GM12878 (cell line): ENCODE measurements at regions not wholly inside any gene's neighbourhood (a gene's known extent, or its start where the extent isn't known, plus 50 kb on each side); places are given as distances from the start of the nearest gene placed in this dataset.

ENCODE experiments used
- ATAC-seq: fragments of 200-7000 bp; cut with Tn5 transposase; 3 replicates; pipeline ENCODE4 v1.9.1; 2020; ENCODE audit warnings: mild to moderate bottlenecking, moderate library complexity
- BruUV-seq: library from RNA; stranded (reverse); fragments of 400-500 nt; replicated peaks from 2 replicates; lab custom pipeline; 2021; lab: Mats Ljungman, UMichigan
- CTCF ChIA-PET: fragments of 300-600 bp; sonication (Branson Sonifier 250); formaldehyde crosslinking; extraction: SDS; loops from one replicate; lab custom pipeline; 2021; ENCODE audit warnings: inconsistent platforms; lab: Yijun Ruan, JAX
- POLR2A ChIA-PET: fragments of 350-600 bp; formaldehyde crosslinking; extraction: SDS; loops from one replicate; lab custom pipeline; 2021; ENCODE audit warnings: inconsistent platforms; lab: Charles Lee
- RAD21 ChIA-PET: fragments of 300-600 bp; sonication (Branson Sonifier 250); formaldehyde crosslinking; loops from one replicate; lab custom pipeline; 2023; ENCODE audit warnings: antibody characterized with exemption; ENCODE audit not compliant: unreplicated experiment; lab: Charles Lee
- SMC1A ChIA-PET: fragments of 300-600 bp; sonication (Branson Sonifier 250); formaldehyde crosslinking; loops from one replicate; lab custom pipeline; 2023; ENCODE audit not compliant: unreplicated experiment, uncharacterized antibody; lab: Charles Lee
- DNase-seq: peaks from one replicate; pipeline ENCODE4 v3.0.0-alpha.2; 2011; ENCODE audit warnings: low read depth, low spot score
- FAIRE-seq: peaks from 3 replicates; lab custom pipeline; 2011; peaks lifted over from hg19 to GRCh38; lab: Jason Lieb, UNC
- H2AFZ ChIP-seq: 2 replicates; pipeline ENCODE4 v1.6.0; 2011; ENCODE audit warnings: low read depth, low read length, control low read depth; ENCODE audit not compliant: control insufficient read depth
- H3K27ac ChIP-seq: 2 replicates; pipeline ENCODE4 v1.5.1; 2011; ENCODE audit warnings: control low read depth; ENCODE audit not compliant: control insufficient read depth, insufficient read depth
- H3K27me3 ChIP-seq, 2 experiments: replicated peaks in 1 of 2; 2 replicates each; pipeline versions ENCODE4 v1.6.0 to v1.6.1; 2011; ENCODE audit warnings: low read length in 1 of 2; ENCODE audit not compliant: control insufficient read depth in 2 of 2, insufficient read depth in 2 of 2
- H3K36me3 ChIP-seq, 2 experiments: 2 replicates each; pipeline ENCODE4 v1.5.1; 2011; ENCODE audit warnings: low read length in 1 of 2; ENCODE audit not compliant: control insufficient read depth in 2 of 2, insufficient read depth in 2 of 2
- H3K4me1 ChIP-seq: 2 replicates; pipeline ENCODE4 v1.6.1; 2011; ENCODE audit warnings: mild to moderate bottlenecking, low read length, moderate library complexity, mixed read lengths; ENCODE audit not compliant: control insufficient read depth, insufficient read depth
- H3K4me2 ChIP-seq: 2 replicates; pipeline ENCODE4 v1.6.0; 2011; ENCODE audit warnings: control low read depth; ENCODE audit not compliant: control insufficient read depth, insufficient read depth
- H3K4me3 ChIP-seq: fragments of 200-600 bp; sonication (generic); 2 replicates; pipeline ENCODE4 v1.5.1; 2016
- H3K79me2 ChIP-seq: 2 replicates; pipeline ENCODE4 v1.6.0; 2011; ENCODE audit warnings: low read length; ENCODE audit not compliant: control insufficient read depth, insufficient read depth
- H3K9ac ChIP-seq: 2 replicates; pipeline ENCODE4 v1.8.0; 2011; ENCODE audit warnings: low read length, control low read depth, mixed read lengths; ENCODE audit not compliant: control insufficient read depth, insufficient read depth
- H3K9me3 ChIP-seq: replicated peaks from 3 replicates; pipeline ENCODE4 v1.5.1; 2011; ENCODE audit warnings: mild to moderate bottlenecking, low read length; ENCODE audit not compliant: control insufficient read depth, insufficient read depth
- H4K20me1 ChIP-seq: 2 replicates; pipeline ENCODE4 v1.6.0; 2011; ENCODE audit not compliant: control insufficient read depth, insufficient read depth
- BCL3 ChIP-seq: IDR thresholded peaks from 2 replicates; pipeline ENCODE4 v1.6.1; 2011; ENCODE audit warnings: borderline replicate concordance, low read depth, mild to moderate bottlenecking, moderate library complexity, low read length; ENCODE audit not compliant: insufficient read depth, poor library complexity, severe bottlenecking
- BHLHE40 ChIP-seq, 2 experiments: fragments of 450-650 bp in 1 of 2; IDR thresholded peaks; 2 replicates each; pipeline ENCODE4 v1.6.1; 2011 to 2017; ENCODE audit warnings: low read depth in 2 of 2, borderline replicate concordance in 1 of 2, improper control_type of control experiment in 1 of 2, low read length in 1 of 2, mild to moderate bottlenecking in 1 of 2
- CREB1 ChIP-seq: IDR thresholded peaks from 2 replicates; pipeline ENCODE4 v1.6.1; 2012; ENCODE audit warnings: low read depth, mild to moderate bottlenecking, inconsistent platforms
- ESRRA ChIP-seq: IDR thresholded peaks from 2 replicates; pipeline ENCODE4 v1.6.1; 2012; ENCODE audit warnings: mild to moderate bottlenecking, low read length, improper control_type of control experiment
- EZH2 ChIP-seq: IDR thresholded peaks from 2 replicates; pipeline ENCODE4 v1.6.1; 2012; ENCODE audit warnings: low read depth, mild to moderate bottlenecking, control low read depth, inconsistent platforms, low read length, borderline replicate concordance; ENCODE audit not compliant: control insufficient read depth
- JUNB ChIP-seq: IDR thresholded peaks from 2 replicates; pipeline ENCODE4 v1.6.1; 2016; ENCODE audit warnings: antibody characterized with exemption, mild to moderate bottlenecking
- KDM1A ChIP-seq: fragments of 200-600 bp; sonication (generic); IDR thresholded peaks from 2 replicates; pipeline ENCODE4 v1.6.1; 2016; ENCODE audit warnings: borderline replicate concordance
- MEF2A ChIP-seq: IDR thresholded peaks from 2 replicates; pipeline ENCODE4 v1.6.1; 2011; ENCODE audit warnings: low read depth, mild to moderate bottlenecking, low read length, moderate library complexity; ENCODE audit not compliant: insufficient read depth
- NR2C2 ChIP-seq: IDR thresholded peaks from 2 replicates; pipeline ENCODE4 v1.6.1; 2011; ENCODE audit warnings: borderline replicate concordance, low read depth; ENCODE audit not compliant: control insufficient read depth, insufficient read length
- NR2F1 ChIP-seq: fragments of 450-650 bp; conservative IDR thresholded peaks from 2 replicates; pipeline ENCODE4 v1.6.1; 2017; ENCODE audit warnings: mild to moderate bottlenecking
- PKNOX1 ChIP-seq: fragments of 450-650 bp; IDR thresholded peaks from 2 replicates; pipeline ENCODE4 v1.6.1; 2016; ENCODE audit warnings: mild to moderate bottlenecking
- PRDM15 ChIP-seq: fragments of 450-650 bp; formaldehyde crosslinking; IDR thresholded peaks from 2 replicates; pipeline ENCODE4 v1.4.0; 2020; ENCODE audit warnings: mild to moderate bottlenecking, moderate library complexity
- SREBF2 ChIP-seq: IDR thresholded peaks from 2 replicates; pipeline ENCODE4 v1.6.1; 2012; ENCODE audit warnings: mild to moderate bottlenecking, low read length
- TAF1 ChIP-seq: IDR thresholded peaks from 2 replicates; pipeline ENCODE4 v1.6.1; 2011; ENCODE audit warnings: mild to moderate bottlenecking, low read depth, low read length, borderline replicate concordance
- TBL1XR1 ChIP-seq: IDR thresholded peaks from 2 replicates; pipeline ENCODE4 v1.6.1; 2012; ENCODE audit warnings: low read depth, low read length, improper control_type of control experiment
- TCF12 ChIP-seq: IDR thresholded peaks from 2 replicates; pipeline ENCODE4 v1.6.1; 2011; ENCODE audit warnings: low read depth, mild to moderate bottlenecking, low read length
- WRNIP1 ChIP-seq: IDR thresholded peaks from 2 replicates; pipeline ENCODE4 v1.6.1; 2011; ENCODE audit warnings: low read depth, low read length, improper control_type of control experiment, borderline replicate concordance
- ZNF217 ChIP-seq: fragments of 450-650 bp; IDR thresholded peaks from 2 replicates; pipeline ENCODE4 v1.6.1; 2017; ENCODE audit warnings: antibody characterized with exemption, mild to moderate bottlenecking
- ZNF24 ChIP-seq: fragments of 450-650 bp; IDR thresholded peaks from 2 replicates; pipeline ENCODE4 v1.6.1; 2017; ENCODE audit warnings: antibody characterized with exemption, mild to moderate bottlenecking
- ZNF622 ChIP-seq: fragments of 450-650 bp; IDR thresholded peaks from 2 replicates; pipeline ENCODE4 v1.6.1; 2017; ENCODE audit warnings: mild to moderate bottlenecking, inconsistent platforms
- WGBS: methylation state at CpG from one replicate; pipeline ENCODE4 v1.1.6; 2016; ENCODE audit warnings: low lambda C conversion rate; ENCODE audit not compliant: insufficient replicate concordance, insufficient coverage; ENCODE audit errors: missing lambda C conversion rate; 5-methylcytosine and 5-hydroxymethylcytosine counted together
- in situ Hi-C: fragments of 300-500 bp; cut with MboI; formaldehyde crosslinking; loops from 9 replicates; pipeline ENCODE4 v1.14.3; 2018; ENCODE audit warnings: mixed read lengths
- intact Hi-C: fragments of 100-400 bp; cut with micrococcal nuclease; formaldehyde crosslinking; loops from one replicate; pipeline ENCODE4 v1.14.2; 2022; ENCODE audit not compliant: unreplicated experiment

GRCh38 chr14:97491697-97492096 lies 694.5 kb downstream of the VRK1 start:
- no peaks in the 10 kb centered on the region for H4K20me1 ChIP-seq
- H3K36me3 ChIP-seq: no peaks in the 10 kb centered on the region
- WGBS: 20% methylated on average over 5 of the region's 5 CpGs
- BruUV-seq: no TSS peak
- ChIA-PET SMC1A (no interaction called here), CTCF (interaction anchor here (0.5 kb wide), 1 partner anchor 74 kb away, joined by 4 read pairs; no protein-coding TSS in a partner anchor), RAD21 (no interaction called here), POLR2A (no interaction called here)
- no peak overlapping the region for H3K27ac ChIP-seq
- intact Hi-C loops (no loop called here), in situ Hi-C loops (no loop called here)
- H2AFZ ChIP-seq: no peak overlapping the region
- no peaks in the 10 kb centered on the region; the same call in 1 of the 3 replicates for H3K9me3 ChIP-seq
- no peak for ATAC-seq
- H3K4me1 ChIP-seq: no peaks in the 10 kb centered on the region
- no peak for FAIRE-seq
- H3K4me2 ChIP-seq: no peak overlapping the region
- no peak overlapping the region for H3K4me3 ChIP-seq
- TF ChIP-seq CREB1 (no peak), JUNB (no peak), NR2C2 (no peak), PRDM15 (CRISPR knock-in tag) (no peak), WRNIP1 (no peak), NR2F1 (no peak), KDM1A (no peak), ZNF217 (no peak), TAF1 (no peak), MEF2A (no peak), SREBF2 (no peak), ESRRA (no peak), PKNOX1 (no peak), TBL1XR1 (no peak), EZH2 (no peak), TCF12 (no peak), ZNF622 (no peak), BHLHE40 (IDR thresholded peaks at IDR 0.05; ENCODE audit: borderline replicate concordance in 1 of 2, low read depth in 2 of 2, low read length in 1 of 2) (no peak), BCL3 (no peak), ZNF24 (no peak)
- no peaks in the 10 kb centered on the region for H3K79me2 ChIP-seq
- no peak for DNase-seq
- H3K27me3 ChIP-seq: no peaks in the 10 kb centered on the region
- H3K9ac ChIP-seq: no peak overlapping the region
